K562 (cell line): ENCODE measurements at regions not wholly inside any gene's neighbourhood (a gene's known extent, or its start where the extent isn't known, plus 50 kb on each side); places are given as distances from the start of the nearest gene placed in this dataset.

Source experiments
- ATAC-seq: fragments of 200-7000 bp; cut with Tn5 transposase; 3 replicates; pipeline ENCODE4 v1.9.1; 2020; ENCODE audit warnings: moderate library complexity
- BruUV-seq: library from RNA; stranded (reverse); fragments of 400-500 nt; replicated peaks from 2 replicates; lab custom pipeline; 2021; lab: Mats Ljungman, UMichigan
- CTCF ChIA-PET: fragments of 300-600 bp; formaldehyde crosslinking; extraction: SDS; loops from one replicate; lab custom pipeline; 2021; ENCODE audit warnings: low intra/inter-chr PET ratio; lab: Yijun Ruan, JAX
- POLR2A ChIA-PET: fragments of 300-600, 350-650 bp; sonication (Branson Sonifier 250); formaldehyde crosslinking; extraction: SDS; loops from one replicate; lab custom pipeline; 2021; ENCODE audit warnings: antibody characterized with exemption, inconsistent platforms; lab: Yijun Ruan, JAX
- DNase-seq, 4 experiments: peaks; one replicate each; pipeline versions ENCODE4 v3.0.0 to v3.0.0-alpha.2; 2011 to 2018; ENCODE audit warnings: low spot score in 3 of 4, mixed read lengths in 3 of 4; ENCODE audit errors: extremely low read depth in 1 of 4
- FAIRE-seq: peaks from 2 replicates; lab custom pipeline; 2011; peaks lifted over from hg19 to GRCh38; lab: Jason Lieb, UNC
- H2AFZ ChIP-seq: 2 replicates; pipeline ENCODE4 v1.6.0; 2011; ENCODE audit warnings: low read depth, low read length, control low read depth, inconsistent platforms
- H3K27ac ChIP-seq: fragments of 200-600 bp; 3 replicates; pipeline ENCODE4 v1.8.0; 2011; ENCODE audit warnings: low read depth, mild to moderate bottlenecking, control low read depth, inconsistent platforms, low read length, moderate library complexity, mixed read lengths; ENCODE audit errors: extremely low read depth
- H3K27me3 ChIP-seq, 2 experiments: fragments of 300-600 bp in 1 of 2; 2 replicates in 1 of 2; 3 replicates in 1 of 2; pipeline versions ENCODE4 v1.6.0 to v1.8.0; 2011; ENCODE audit warnings: inconsistent platforms in 2 of 2, low read length in 2 of 2, mild to moderate bottlenecking in 1 of 2, mixed read lengths in 1 of 2, moderate library complexity in 1 of 2; ENCODE audit not compliant: control insufficient read depth in 2 of 2, insufficient read depth in 2 of 2
- H3K36me3 ChIP-seq: fragments of 300-600 bp; 3 replicates; pipeline ENCODE4 v1.8.0; 2011; ENCODE audit warnings: mild to moderate bottlenecking, low read length, inconsistent platforms; ENCODE audit not compliant: control insufficient read depth, insufficient read depth
- H3K4me1 ChIP-seq, 2 experiments: fragments of 200-600 bp in 1 of 2; replicated peaks in 1 of 2; 2 replicates in 1 of 2; 3 replicates in 1 of 2; pipeline versions ENCODE4 v1.5.1 to v1.8.0; 2011; ENCODE audit warnings: inconsistent platforms in 2 of 2, low read length in 2 of 2, mild to moderate bottlenecking in 1 of 2, mixed read lengths in 1 of 2, moderate library complexity in 1 of 2; ENCODE audit not compliant: control insufficient read depth in 2 of 2, insufficient read depth in 2 of 2
- H3K4me2 ChIP-seq: 2 replicates; pipeline ENCODE4 v1.6.1; 2011; ENCODE audit warnings: low read length, control low read depth, inconsistent platforms, mixed read lengths; ENCODE audit not compliant: insufficient read depth
- H3K4me3 ChIP-seq: fragments of 200-600 bp; sonication (generic), shearing (Covaris generic); 2 replicates; pipeline ENCODE4 v1.5.1; 2016; ENCODE audit warnings: control low read depth, inconsistent platforms
- H3K79me2 ChIP-seq: fragments of 200-600 bp; 3 replicates; pipeline ENCODE4 v1.8.0; 2011; ENCODE audit warnings: low read length, inconsistent platforms; ENCODE audit not compliant: control insufficient read depth, insufficient read depth
- H3K9ac ChIP-seq, 2 experiments: 2 replicates each; pipeline versions ENCODE4 v1.6.0 to v1.6.1; 2011; ENCODE audit warnings: low read depth in 2 of 2, low read length in 2 of 2, control low read depth in 1 of 2, inconsistent platforms in 1 of 2, mild to moderate bottlenecking in 1 of 2, mixed read lengths in 1 of 2; ENCODE audit not compliant: insufficient read depth in 1 of 2
- H3K9me1 ChIP-seq: one replicate; pipeline ENCODE4 v1.6.0; 2011; ENCODE audit warnings: inconsistent platforms, mild to moderate bottlenecking, low read length, moderate library complexity; ENCODE audit not compliant: control insufficient read depth, insufficient read depth
- H3K9me3 ChIP-seq: replicated peaks from 2 replicates; pipeline ENCODE4 v1.5.1; 2011; ENCODE audit warnings: low read depth, low read length, inconsistent platforms; ENCODE audit not compliant: control insufficient read depth, insufficient read depth
- H4K20me1 ChIP-seq: replicated peaks from 2 replicates; pipeline ENCODE4 v1.6.1; 2011; ENCODE audit warnings: low read length, inconsistent platforms, mixed read lengths; ENCODE audit not compliant: control insufficient read depth, insufficient read depth
- GABPA ChIP-seq: fragments of 200-800 bp; sonication (Bioruptor generic); conservative IDR thresholded peaks from 2 replicates; pipeline ENCODE4 v1.6.1; 2016; ENCODE audit warnings: low read depth, missing genetic modification characterization, missing compliant biosample characterization
- MYBL2 ChIP-seq, 2 experiments: fragments of 450-650 bp in 1 of 2; sonication (generic) in 1 of 2; formaldehyde crosslinking in 1 of 2; IDR thresholded peaks; 2 replicates each; pipeline versions ENCODE4 v1.6.1 to v1.8.1; 2017 to 2022; ENCODE audit warnings: borderline replicate concordance in 1 of 2, inconsistent platforms in 1 of 2, low read depth in 1 of 2, mild to moderate bottlenecking in 1 of 2, missing genetic modification reagents in 1 of 2, moderate library complexity in 1 of 2
- SOX6 ChIP-seq: fragments of 450-650 bp; IDR thresholded peaks from 2 replicates; pipeline ENCODE4 v1.6.1; 2014; ENCODE audit warnings: mild to moderate bottlenecking
- WGBS: fragments of 100-300 bp; shearing (Covaris generic); methylation state at CpG from one replicate; pipeline ENCODE4 v1.1.6; 2016; ENCODE audit warnings: low coverage, mixed read lengths; ENCODE audit not compliant: insufficient coverage; ENCODE audit errors: missing lambda C conversion rate; 5-methylcytosine and 5-hydroxymethylcytosine counted together
- in situ Hi-C: fragments of 300-500 bp; cut with MboI; formaldehyde crosslinking; loops from 4 replicates; pipeline ENCODE4 v1.15.0; 2018; ENCODE audit warnings: inconsistent platforms, mixed read lengths
- intact Hi-C: fragments of 100-400 bp; cut with micrococcal nuclease; formaldehyde crosslinking; loops from 2 replicates; pipeline ENCODE4 v1.14.2; 2022
- TF ChIP-seq, protein P1 (sequence below): sonication (generic); formaldehyde crosslinking; IDR thresholded peaks from 2 replicates; pipeline ENCODE4 v1.8.0; 2023; ENCODE audit warnings: mild to moderate bottlenecking, missing genetic modification reagents

DNA sequence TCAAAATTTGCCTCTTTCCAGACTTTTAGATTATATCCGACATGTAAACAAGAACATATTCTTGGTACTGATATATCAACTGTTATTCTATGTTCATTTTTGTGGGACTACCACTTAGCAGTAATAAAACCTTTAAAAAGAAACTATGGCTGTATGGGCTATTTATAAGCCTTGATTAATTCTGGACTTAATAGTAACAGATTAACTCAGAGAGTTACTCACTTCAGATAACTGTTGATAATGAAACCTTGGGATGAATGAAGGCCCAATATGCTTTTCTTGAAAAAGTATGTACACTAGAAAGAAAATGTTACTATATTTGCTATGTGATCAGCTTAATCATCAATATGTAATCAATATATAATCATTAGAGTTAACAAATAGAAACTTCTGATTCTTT, 595.9 kb upstream of the BOD1L1 start (continued):
- no peak for TF ChIP-seq SOX6

DNA sequence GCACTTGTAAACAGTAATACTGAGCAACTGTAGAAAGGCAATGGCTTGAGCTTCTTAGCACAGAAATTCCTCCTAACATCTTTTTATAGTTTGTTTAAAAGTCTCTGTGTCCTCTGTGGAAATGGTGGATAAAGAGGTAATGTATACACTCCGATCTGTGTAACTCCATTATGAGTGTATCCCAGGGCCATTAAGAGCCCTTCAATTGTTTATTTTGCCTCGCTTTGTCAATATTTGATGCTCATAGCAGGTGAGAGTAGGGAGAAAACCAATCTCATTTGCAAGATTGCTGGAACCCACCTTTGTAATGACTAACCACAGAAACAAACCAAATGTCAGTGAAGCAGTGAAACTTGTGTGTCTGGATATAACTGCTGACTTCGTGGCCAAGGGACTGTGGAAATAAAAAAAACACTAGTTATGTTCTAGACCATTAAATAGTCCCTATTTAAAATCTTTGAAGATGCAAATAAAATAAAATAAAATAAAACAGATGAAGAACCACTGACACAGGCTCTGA, 598.2 kb upstream of the BOD1L1 start:
- H3K79me2 ChIP-seq = no peaks in the 10 kb centered on the region
- no peak overlapping the region for H3K4me3 ChIP-seq
- no peak overlapping the region for H2AFZ ChIP-seq
- DNase-seq (no peak), FAIRE-seq (no peak), ATAC-seq (no peak)
- 5% methylated on average over 3 of the region's 3 CpGs for WGBS
- H4K20me1 ChIP-seq = no peaks in the 10 kb centered on the region
- TF ChIP-seq MYBL2 (IDR thresholded peaks at IDR 0.05; ENCODE audit: low read depth) (no peak), MYBL2 (CRISPR knock-in tag; IDR thresholded peaks at IDR 0.05; ENCODE audit: borderline replicate concordance) (no peak), GABPA (tag) (no peak)
- TF ChIP-seq, protein P1, sequence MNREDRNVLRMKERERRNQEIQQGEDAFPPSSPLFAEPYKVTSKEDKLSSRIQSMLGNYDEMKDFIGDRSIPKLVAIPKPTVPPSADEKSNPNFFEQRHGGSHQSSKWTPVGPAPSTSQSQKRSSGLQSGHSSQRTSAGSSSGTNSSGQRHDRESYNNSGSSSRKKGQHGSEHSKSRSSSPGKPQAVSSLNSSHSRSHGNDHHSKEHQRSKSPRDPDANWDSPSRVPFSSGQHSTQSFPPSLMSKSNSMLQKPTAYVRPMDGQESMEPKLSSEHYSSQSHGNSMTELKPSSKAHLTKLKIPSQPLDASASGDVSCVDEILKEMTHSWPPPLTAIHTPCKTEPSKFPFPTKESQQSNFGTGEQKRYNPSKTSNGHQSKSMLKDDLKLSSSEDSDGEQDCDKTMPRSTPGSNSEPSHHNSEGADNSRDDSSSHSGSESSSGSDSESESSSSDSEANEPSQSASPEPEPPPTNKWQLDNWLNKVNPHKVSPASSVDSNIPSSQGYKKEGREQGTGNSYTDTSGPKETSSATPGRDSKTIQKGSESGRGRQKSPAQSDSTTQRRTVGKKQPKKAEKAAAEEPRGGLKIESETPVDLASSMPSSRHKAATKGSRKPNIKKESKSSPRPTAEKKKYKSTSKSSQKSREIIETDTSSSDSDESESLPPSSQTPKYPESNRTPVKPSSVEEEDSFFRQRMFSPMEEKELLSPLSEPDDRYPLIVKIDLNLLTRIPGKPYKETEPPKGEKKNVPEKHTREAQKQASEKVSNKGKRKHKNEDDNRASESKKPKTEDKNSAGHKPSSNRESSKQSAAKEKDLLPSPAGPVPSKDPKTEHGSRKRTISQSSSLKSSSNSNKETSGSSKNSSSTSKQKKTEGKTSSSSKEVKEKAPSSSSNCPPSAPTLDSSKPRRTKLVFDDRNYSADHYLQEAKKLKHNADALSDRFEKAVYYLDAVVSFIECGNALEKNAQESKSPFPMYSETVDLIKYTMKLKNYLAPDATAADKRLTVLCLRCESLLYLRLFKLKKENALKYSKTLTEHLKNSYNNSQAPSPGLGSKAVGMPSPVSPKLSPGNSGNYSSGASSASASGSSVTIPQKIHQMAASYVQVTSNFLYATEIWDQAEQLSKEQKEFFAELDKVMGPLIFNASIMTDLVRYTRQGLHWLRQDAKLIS (CRISPR knock-in tag) = no peak
- H3K27me3 ChIP-seq = no peaks in the 10 kb centered on the region
- no peak overlapping the region for H3K9ac ChIP-seq
- 0 out of 2 replicates have a peak, but pooled peaks cover 2% of the 10 kb centered on the region for H3K9me3 ChIP-seq
- H3K27ac ChIP-seq = no peak overlapping the region
- ChIA-PET CTCF (no interaction called here), POLR2A (no interaction called here)
- no peaks in the 10 kb centered on the region for H3K9me1 ChIP-seq
- H3K4me1 ChIP-seq = no peaks in the 10 kb centered on the region
- BruUV-seq = no TSS peak
- intact Hi-C loops = no loop called here
- no peak overlapping the region for H3K4me2 ChIP-seq
- in situ Hi-C loops = no loop called here
- no peaks in the 10 kb centered on the region for H3K36me3 ChIP-seq
